H1 (cell line): ENCODE measurements at regions not wholly inside any gene's neighbourhood (a gene's known extent, or its start where the extent isn't known, plus 50 kb on each side); places are given as distances from the start of the nearest gene placed in this dataset.

Experiments
- CTCF ChIA-PET: fragments of 300-600 bp; sonication (Branson Sonifier 250); formaldehyde crosslinking; loops from one replicate; lab custom pipeline; 2021; ENCODE audit not compliant: partially characterized antibody; lab: Charles Lee
- POLR2A ChIA-PET: fragments of 300-600 bp; sonication (Branson Sonifier 250); formaldehyde crosslinking; loops from one replicate; lab custom pipeline; 2021; ENCODE audit warnings: inconsistent platforms; ENCODE audit not compliant: partially characterized antibody; lab: Charles Lee
- DNase-seq, 2 experiments: peaks; one replicate each; pipeline versions ENCODE4 v3.0.0 to v3.0.0-alpha.2; 2010 to 2022; ENCODE audit warnings: low spot score in 2 of 2, low read depth in 1 of 2, mixed read lengths in 1 of 2
- FAIRE-seq: peaks from 2 replicates; lab custom pipeline; 2011; peaks lifted over from hg19 to GRCh38; lab: Jason Lieb, UNC
- H2AFZ ChIP-seq: 2 replicates; pipeline ENCODE4 v1.8.1; 2012; ENCODE audit warnings: low read length, inconsistent platforms
- H2AK5ac ChIP-seq: 2 replicates; pipeline ENCODE4 v1.6.1; 2013; ENCODE audit warnings: low read depth, low read length
- H2BK120ac ChIP-seq: replicated peaks from 2 replicates; pipeline ENCODE3; 2013; ENCODE audit warnings: low read depth, low read length, inconsistent platforms
- H2BK12ac ChIP-seq: 2 replicates; pipeline ENCODE4 v1.6.1; 2013; ENCODE audit warnings: low read depth, low read length
- H2BK15ac ChIP-seq: 2 replicates; pipeline ENCODE4 v1.6.1; 2013; ENCODE audit warnings: low read length
- H2BK20ac ChIP-seq: 2 replicates; pipeline ENCODE4 v1.6.1; 2013; ENCODE audit warnings: low read length
- H2BK5ac ChIP-seq: 2 replicates; pipeline ENCODE4 v1.6.1; 2013; ENCODE audit warnings: low read depth, low read length
- H3K14ac ChIP-seq: 2 replicates; pipeline ENCODE4 v1.6.1; 2013; ENCODE audit warnings: inconsistent platforms; ENCODE audit not compliant: insufficient read length
- H3K18ac ChIP-seq: 2 replicates; pipeline ENCODE4 v1.6.1; 2013; ENCODE audit warnings: low read length; ENCODE audit errors: extremely low read depth
- H3K23ac ChIP-seq: 2 replicates; pipeline ENCODE4 v1.6.1; 2013; ENCODE audit warnings: inconsistent platforms; ENCODE audit not compliant: insufficient read length
- H3K23me2 ChIP-seq: 2 replicates; pipeline ENCODE4 v1.6.1; 2013; ENCODE audit warnings: low read depth, low read length
- H3K27ac ChIP-seq: 2 replicates; pipeline ENCODE4 v1.6.1; 2011; ENCODE audit warnings: low read depth, low read length, inconsistent platforms
- H3K27me3 ChIP-seq, 4 experiments: replicated peaks in 1 of 4; 1 replicate in 1 of 4; 2 replicates in 3 of 4; pipeline versions ENCODE4 v1.6.1 to v1.8.1; 2011 to 2013; ENCODE audit warnings: low read length in 3 of 4, mild to moderate bottlenecking in 3 of 4, inconsistent platforms in 2 of 4, mixed read lengths in 2 of 4, moderate library complexity in 1 of 4; ENCODE audit not compliant: control insufficient read depth in 3 of 4, insufficient read depth in 3 of 4; ENCODE audit errors: extremely low read depth in 1 of 4
- H3K36me3 ChIP-seq, 4 experiments: 2 replicates each; pipeline versions ENCODE4 v1.6.1 to v1.8.1; 2011 to 2013; ENCODE audit warnings: mild to moderate bottlenecking in 4 of 4, low read length in 3 of 4, moderate library complexity in 2 of 4, control low read depth in 1 of 4, inconsistent platforms in 1 of 4; ENCODE audit not compliant: insufficient read depth in 4 of 4, control insufficient read depth in 2 of 4
- H3K4ac ChIP-seq: replicated peaks from 2 replicates; pipeline ENCODE3; 2013; ENCODE audit warnings: low read length, low read depth, mixed read lengths, inconsistent platforms; ENCODE audit not compliant: insufficient read length
- H3K4me1 ChIP-seq, 4 experiments: replicated peaks in 1 of 4; 1 replicate in 1 of 4; 2 replicates in 3 of 4; pipeline versions ENCODE4 v1.6.1 to v1.8.1; 2011 to 2013; ENCODE audit warnings: low read length in 3 of 4, inconsistent platforms in 2 of 4, mixed read lengths in 1 of 4; ENCODE audit not compliant: insufficient read depth in 4 of 4, control insufficient read depth in 3 of 4
- H3K4me2 ChIP-seq, 2 experiments: 2 replicates each; pipeline versions ENCODE4 v1.6.1 to v1.8.1; 2011 to 2013; ENCODE audit warnings: low read depth in 2 of 2, low read length in 2 of 2, control low read depth in 1 of 2, inconsistent platforms in 1 of 2, mild to moderate bottlenecking in 1 of 2; ENCODE audit not compliant: insufficient read depth in 1 of 2
- H3K4me3 ChIP-seq, 4 experiments: fragments of 200-600, 300-600 bp in 1 of 4; sonication (generic), shearing (Covaris generic), sonication (Bioruptor Twin) in 1 of 4; 2 replicates each; pipeline versions ENCODE4 v1.5.1 to v1.8.1; 2011 to 2016; ENCODE audit warnings: low read length in 4 of 4, low read depth in 3 of 4, control low read depth in 2 of 4, inconsistent platforms in 2 of 4, mild to moderate bottlenecking in 2 of 4, mixed read lengths in 1 of 4, moderate library complexity in 1 of 4; ENCODE audit not compliant: insufficient read depth in 2 of 4; ENCODE audit errors: extremely low read depth in 1 of 4
- H3K56ac ChIP-seq: replicated peaks from 2 replicates; pipeline ENCODE3; 2013; ENCODE audit warnings: low read depth, mild to moderate bottlenecking, mixed read lengths, low read length, inconsistent platforms; ENCODE audit not compliant: insufficient read length
- H3K79me1 ChIP-seq: 2 replicates; pipeline ENCODE4 v1.6.1; 2013; ENCODE audit warnings: low read depth, low read length, control low read depth
- H3K79me2 ChIP-seq, 2 experiments: 2 replicates each; pipeline versions ENCODE4 v1.6.1 to v1.8.1; 2012 to 2013; ENCODE audit warnings: low read length in 2 of 2, mild to moderate bottlenecking in 2 of 2, inconsistent platforms in 1 of 2; ENCODE audit not compliant: insufficient read depth in 2 of 2, control insufficient read depth in 1 of 2
- H3K9ac ChIP-seq, 4 experiments: replicated peaks in 1 of 4; 1 replicate in 1 of 4; 2 replicates in 3 of 4; pipeline versions ENCODE4 v1.6.1 to v1.8.1; 2011 to 2013; ENCODE audit warnings: low read depth in 3 of 4, low read length in 3 of 4, control low read depth in 2 of 4, mild to moderate bottlenecking in 2 of 4, moderate library complexity in 2 of 4, inconsistent platforms in 1 of 4; ENCODE audit errors: extremely low read depth in 1 of 4
- H3K9me3 ChIP-seq, 2 experiments: 2 replicates each; pipeline versions ENCODE4 v1.6.1 to v1.8.1; 2012 to 2013; ENCODE audit warnings: mild to moderate bottlenecking in 2 of 2, moderate library complexity in 2 of 2, control low read depth in 1 of 2, inconsistent platforms in 1 of 2, low read depth in 1 of 2, low read length in 1 of 2, mixed read lengths in 1 of 2; ENCODE audit not compliant: insufficient read depth in 2 of 2
- H4K20me1 ChIP-seq, 2 experiments: replicated peaks in 1 of 2; 2 replicates each; pipeline versions ENCODE3 to v1.8.1; 2011 to 2013; ENCODE audit warnings: inconsistent platforms in 2 of 2, low read length in 2 of 2, mild to moderate bottlenecking in 1 of 2; ENCODE audit not compliant: insufficient read depth in 2 of 2, control insufficient read depth in 1 of 2
- H4K5ac ChIP-seq: 2 replicates; pipeline ENCODE4 v1.6.1; 2013; ENCODE audit warnings: low read length, low read depth, mixed read lengths, inconsistent platforms; ENCODE audit not compliant: insufficient read length
- H4K8ac ChIP-seq: 2 replicates; pipeline ENCODE4 v1.8.0; 2013; ENCODE audit warnings: mild to moderate bottlenecking, moderate library complexity, low read length, inconsistent platforms; ENCODE audit not compliant: insufficient read depth; ENCODE audit errors: extremely low read depth
- H4K91ac ChIP-seq: replicated peaks from 2 replicates; pipeline ENCODE3; 2013; ENCODE audit warnings: low read length, mixed read lengths, inconsistent platforms; ENCODE audit not compliant: insufficient read length
- BACH1 ChIP-seq: IDR thresholded peaks from 2 replicates; pipeline ENCODE4 v1.6.1; 2012; ENCODE audit warnings: low read length, improper control_type of control experiment
- BRCA1 ChIP-seq: IDR thresholded peaks from 2 replicates; pipeline ENCODE4 v1.6.1; 2012; ENCODE audit warnings: low read depth, low read length, improper control_type of control experiment
- CEBPB ChIP-seq: IDR thresholded peaks from 2 replicates; pipeline ENCODE4 v1.6.1; 2012; ENCODE audit warnings: low read depth, low read length
- CHD2 ChIP-seq: IDR thresholded peaks from 2 replicates; pipeline ENCODE4 v1.6.1; 2012; ENCODE audit warnings: low read length, improper control_type of control experiment
- CREB1 ChIP-seq: IDR thresholded peaks from 2 replicates; pipeline ENCODE4 v1.6.1; 2012; ENCODE audit warnings: inconsistent platforms
- RXRA ChIP-seq: IDR thresholded peaks from 2 replicates; pipeline ENCODE4 v1.6.1; 2011; ENCODE audit warnings: low read depth, mild to moderate bottlenecking, low read length, moderate library complexity; ENCODE audit not compliant: insufficient read depth
- SP1 ChIP-seq: IDR thresholded peaks from 2 replicates; pipeline ENCODE4 v1.6.1; 2011; ENCODE audit warnings: low read depth, low read length
- SP4 ChIP-seq: IDR thresholded peaks from 2 replicates; pipeline ENCODE4 v1.6.1; 2012; ENCODE audit warnings: low read length, inconsistent platforms
- WGBS, 2 experiments: shearing (Covaris generic) in 1 of 2; methylation state at CpG; one replicate each; pipeline versions ENCODE4 v1.1.6 to v1.1.7; 2013 to 2015; ENCODE audit warnings: low lambda C conversion rate in 2 of 2, mixed read lengths in 2 of 2, inconsistent platforms in 1 of 2, low coverage in 1 of 2, missing lambda C conversion rate in 1 of 2; ENCODE audit not compliant: insufficient replicate concordance in 2 of 2, insufficient coverage in 1 of 2, insufficient read length in 1 of 2; ENCODE audit errors: extremely low coverage in 1 of 2, missing lambda C conversion rate in 1 of 2; 5-methylcytosine and 5-hydroxymethylcytosine counted together
- TF ChIP-seq, protein P1 (sequence below): IDR thresholded peaks from 2 replicates; pipeline ENCODE4 v1.6.1; 2011; ENCODE audit warnings: low read depth, mild to moderate bottlenecking, low read length; ENCODE audit not compliant: insufficient read depth
- TF ChIP-seq, protein P2 (sequence below): IDR thresholded peaks from 2 replicates; pipeline ENCODE4 v1.6.1; 2012; ENCODE audit warnings: inconsistent platforms

- H4K5ac ChIP-seq = no peak overlapping the region
- no peak overlapping the region for H2AFZ ChIP-seq
- no peak overlapping the region for H4K91ac ChIP-seq
- no peaks in the 10 kb centered on the region for H3K23me2 ChIP-seq
- no peak overlapping the region for H2BK20ac ChIP-seq
- no peak overlapping the region for H2BK120ac ChIP-seq
- TF ChIP-seq SP1 (no peak), BACH1 (no peak), RXRA (no peak), CEBPB (no peak), BRCA1 (no peak), CREB1 (no peak), SP4 (no peak), CHD2 (no peak)
- TF ChIP-seq, protein P1, sequence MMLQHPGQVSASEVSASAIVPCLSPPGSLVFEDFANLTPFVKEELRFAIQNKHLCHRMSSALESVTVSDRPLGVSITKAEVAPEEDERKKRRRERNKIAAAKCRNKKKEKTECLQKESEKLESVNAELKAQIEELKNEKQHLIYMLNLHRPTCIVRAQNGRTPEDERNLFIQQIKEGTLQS = no peak
- TF ChIP-seq, protein P2, sequence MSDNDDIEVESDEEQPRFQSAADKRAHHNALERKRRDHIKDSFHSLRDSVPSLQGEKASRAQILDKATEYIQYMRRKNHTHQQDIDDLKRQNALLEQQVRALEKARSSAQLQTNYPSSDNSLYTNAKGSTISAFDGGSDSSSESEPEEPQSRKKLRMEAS = no peak
- ChIA-PET CTCF (interaction anchor here (0.6 to 1.0 kb wide), 2 partner anchors 9 to 16 kb away, joined by 3 to 6 read pairs; no protein-coding TSS in a partner anchor), POLR2A (no interaction called here)
- no peaks in the 10 kb centered on the region for H4K20me1 ChIP-seq
- no peak overlapping the region for H3K9ac ChIP-seq
- no peak overlapping the region for H3K14ac ChIP-seq
- FAIRE-seq = no peak
- no peaks in the 10 kb centered on the region for H3K36me3 ChIP-seq
- H3K4me1 ChIP-seq = peaks cover 0 to 2% (median 1%) of the 10 kb centered on the region in 4 experiments; a peak in 2 of 7 replicates
- DNase-seq = no peak
- H3K18ac ChIP-seq = no peak overlapping the region
- no peak overlapping the region for H3K4ac ChIP-seq
- H3K79me1 ChIP-seq = no peaks in the 10 kb centered on the region
- H3K27me3 ChIP-seq = no peaks in the 10 kb centered on the region
- no peak overlapping the region for H2BK5ac ChIP-seq
- no peak overlapping the region for H2BK15ac ChIP-seq
- 82% methylated on average over 2 of the region's 2 CpGs; no CpG with 5 or more reads in 1 of the 2 experiments for WGBS, 2 experiments
- no peak overlapping the region for H4K8ac ChIP-seq
- no peak overlapping the region for H3K4me2 ChIP-seq
- no peak overlapping the region for H3K4me3 ChIP-seq
- no peak overlapping the region for H2BK12ac ChIP-seq
- no peaks in the 10 kb centered on the region; a peak in 1 of 4 replicates for H3K9me3 ChIP-seq
- H2AK5ac ChIP-seq = no peak overlapping the region
- H3K27ac ChIP-seq = no peak overlapping the region
- no peak overlapping the region for H3K23ac ChIP-seq
- no peaks in the 10 kb centered on the region for H3K79me2 ChIP-seq
- no peak overlapping the region for H3K56ac ChIP-seq
Measured at GRCh38 chr4:181911420-181911819, 331.8 kb upstream of the TENM3 start.
